ENCODE measurements at regions not wholly inside any gene's neighbourhood (a gene's known extent, or its start where the extent isn't known, plus 50 kb on each side); places are given as distances from the start of the nearest gene placed in this dataset.

- Mint-ChIP-seq H3K4me3 (ENCODE audit: unreplicated experiment) (no peak overlapping the region), H3K27me3 (ENCODE audit: insufficient read depth, unreplicated experiment) (no peaks in the 10 kb centered on the region), H3K36me3 (ENCODE audit: insufficient read depth, unreplicated experiment) (no peaks in the 10 kb centered on the region), H3K9me3 (ENCODE audit: unreplicated experiment) (no peaks in the 10 kb centered on the region), H3K4me1 (ENCODE audit: low read depth, unreplicated experiment) (peaks cover 10% of the 10 kb centered on the region), H3K27ac (ENCODE audit: unreplicated experiment) (no peak overlapping the region)
- no peak for TF ChIP-seq CTCF (IDR thresholded peaks at IDR 0.05; ENCODE audit: insufficient read depth in 1 of 2, low read depth in 1 of 2, low read length in 1 of 2, severe bottlenecking in 1 of 2, unreplicated experiment in 1 of 2)
- no peaks in the 10 kb centered on the region for H3K9me3 ChIP-seq
- no peaks in the 10 kb centered on the region for H3K4me1 ChIP-seq
- no peaks in the 10 kb centered on the region for H3K27me3 ChIP-seq (replicated peaks; ENCODE audit: control insufficient read depth, insufficient read depth, low read length)
- no peak overlapping the region for H3K4me3 ChIP-seq (ENCODE audit: low read depth, low read length)
- CTCF ChIA-PET = no interaction called here
- BruUV-seq (replicated peaks) = no TSS peak
- POLR2A ChIA-PET = no interaction called here
- no peak for DNase-seq
- H3K36me3 ChIP-seq (ENCODE audit: control insufficient read depth, insufficient read depth, low read length) = no peaks in the 10 kb centered on the region
- intact Hi-C loops (cut with micrococcal nuclease; ENCODE audit: unreplicated experiment) = no loop called here
Measured at GRCh38 chr2:156756516-156756915, 320.3 kb downstream of the GPD2 start.

GRCh38 chr2:156763174-156763573, 327.0 kb downstream of the GPD2 start:
- BruUV-seq (replicated peaks) = no TSS peak
- no peak overlapping the region for H3K4me3 ChIP-seq (ENCODE audit: low read depth, low read length)
- no peaks in the 10 kb centered on the region for H3K27me3 ChIP-seq (replicated peaks; ENCODE audit: control insufficient read depth, insufficient read depth, low read length)
- no peaks in the 10 kb centered on the region for H3K9me3 ChIP-seq
- Mint-ChIP-seq H3K4me1 (ENCODE audit: low read depth, unreplicated experiment) (no peaks in the 10 kb centered on the region), H3K9me3 (ENCODE audit: unreplicated experiment) (no peaks in the 10 kb centered on the region), H3K36me3 (ENCODE audit: insufficient read depth, unreplicated experiment) (no peaks in the 10 kb centered on the region), H3K27ac (ENCODE audit: unreplicated experiment) (no peak overlapping the region), H3K27me3 (ENCODE audit: insufficient read depth, unreplicated experiment) (no peaks in the 10 kb centered on the region), H3K4me3 (ENCODE audit: unreplicated experiment) (no peak overlapping the region)
- H3K36me3 ChIP-seq (ENCODE audit: control insufficient read depth, insufficient read depth, low read length) = no peaks in the 10 kb centered on the region
- no peak for DNase-seq
- intact Hi-C loops (cut with micrococcal nuclease; ENCODE audit: unreplicated experiment) = no loop called here
- no peaks in the 10 kb centered on the region for H3K4me1 ChIP-seq
- POLR2A ChIA-PET = no interaction called here
- CTCF ChIA-PET = interaction anchor here (0.5 kb wide), 1 partner anchor 20 kb away, joined by 5 read pairs; no protein-coding TSS in a partner anchor
- no peak for TF ChIP-seq CTCF (IDR thresholded peaks at IDR 0.05; ENCODE audit: insufficient read depth in 1 of 2, low read depth in 1 of 2, low read length in 1 of 2, severe bottlenecking in 1 of 2, unreplicated experiment in 1 of 2)

- H3K4me1 ChIP-seq = no peaks in the 10 kb centered on the region
- no TSS peak for BruUV-seq (replicated peaks)
- Mint-ChIP-seq H3K4me3 (ENCODE audit: unreplicated experiment) (no peak overlapping the region), H3K27me3 (ENCODE audit: insufficient read depth, unreplicated experiment) (no peaks in the 10 kb centered on the region), H3K9me3 (ENCODE audit: unreplicated experiment) (peaks cover 14% of the 10 kb centered on the region), H3K4me1 (ENCODE audit: low read depth, unreplicated experiment) (no peaks in the 10 kb centered on the region), H3K27ac (ENCODE audit: unreplicated experiment) (no peak overlapping the region), H3K36me3 (ENCODE audit: insufficient read depth, unreplicated experiment) (no peaks in the 10 kb centered on the region)
- intact Hi-C loops (cut with micrococcal nuclease; ENCODE audit: unreplicated experiment) = no loop called here
- CTCF ChIA-PET = no interaction called here
- TF ChIP-seq CTCF (IDR thresholded peaks at IDR 0.05; ENCODE audit: insufficient read depth in 1 of 2, low read depth in 1 of 2, low read length in 1 of 2, severe bottlenecking in 1 of 2, unreplicated experiment in 1 of 2) = no peak
- POLR2A ChIA-PET = no interaction called here
- H3K9me3 ChIP-seq = no peaks in the 10 kb centered on the region
- H3K4me3 ChIP-seq (ENCODE audit: low read depth, low read length) = no peak overlapping the region
- no peak for DNase-seq
- H3K36me3 ChIP-seq (ENCODE audit: control insufficient read depth, insufficient read depth, low read length) = no peaks in the 10 kb centered on the region
- H3K27me3 ChIP-seq (replicated peaks; ENCODE audit: control insufficient read depth, insufficient read depth, low read length) = no peaks in the 10 kb centered on the region
Measured at GRCh38 chr2:156765043-156765442, 328.9 kb downstream of the GPD2 start.

Measured in Caco-2 (cell line).